Keratinocyte (primary cell): ENCODE measurements at regions not wholly inside any gene's neighbourhood (a gene's known extent, or its start where the extent isn't known, plus 50 kb on each side); places are given as distances from the start of the nearest gene placed in this dataset.

ENCODE experiments used
- DNase-seq: peaks from one replicate; pipeline ENCODE4 v3.0.0-alpha.2; 2011; ENCODE audit warnings: low read depth, missing footprints, low spot score
- FAIRE-seq: peaks from 2 replicates; lab custom pipeline; 2011; peaks lifted over from hg19 to GRCh38; lab: Jason Lieb, UNC
- H2AFZ ChIP-seq: 2 replicates; pipeline ENCODE4 v1.6.0; 2012; ENCODE audit warnings: low read length, control low read depth, inconsistent platforms; ENCODE audit not compliant: control insufficient read depth
- H3K27ac ChIP-seq: 2 replicates; pipeline ENCODE4 v1.5.1; 2011; ENCODE audit warnings: low read length; ENCODE audit not compliant: control insufficient read depth, insufficient read depth
- H3K27me3 ChIP-seq: 3 replicates; pipeline ENCODE4 v1.6.0; 2011; ENCODE audit warnings: low read length; ENCODE audit not compliant: control insufficient read depth, insufficient read depth; ENCODE audit errors: extremely low read depth
- H3K36me3 ChIP-seq, 2 experiments: 2 replicates in 1 of 2; 3 replicates in 1 of 2; pipeline ENCODE4 v1.5.1; 2011; ENCODE audit warnings: low read length in 2 of 2, mild to moderate bottlenecking in 1 of 2; ENCODE audit not compliant: control insufficient read depth in 2 of 2, insufficient read depth in 2 of 2; ENCODE audit errors: extremely low read depth in 1 of 2
- H3K4me1 ChIP-seq: 3 replicates; pipeline ENCODE4 v1.5.1; 2011; ENCODE audit warnings: low read length; ENCODE audit not compliant: control insufficient read depth, insufficient read depth; ENCODE audit errors: extremely low read depth
- H3K4me2 ChIP-seq: 3 replicates; pipeline ENCODE4 v1.6.0; 2011; ENCODE audit warnings: low read depth, low read length; ENCODE audit not compliant: control insufficient read depth, insufficient read depth; ENCODE audit errors: extremely low read depth
- H3K4me3 ChIP-seq, 3 experiments: fragments of 200-600 bp in 1 of 3; sonication (generic) in 1 of 3; 2 replicates in 2 of 3; 3 replicates in 1 of 3; pipeline ENCODE4 v1.5.1; 2011 to 2016; ENCODE audit warnings: low read length in 3 of 3, mild to moderate bottlenecking in 3 of 3, control low read depth in 2 of 3, inconsistent platforms in 1 of 3, low read depth in 1 of 3, mixed read lengths in 1 of 3, mixed run types in 1 of 3, moderate library complexity in 1 of 3; ENCODE audit not compliant: control insufficient read depth in 2 of 3, insufficient read depth in 2 of 3; ENCODE audit errors: extremely low read depth in 1 of 3
- H3K79me2 ChIP-seq: 2 replicates; pipeline ENCODE4 v1.6.0; 2012; ENCODE audit warnings: low read length; ENCODE audit not compliant: control insufficient read depth, insufficient read depth
- H3K9ac ChIP-seq: 3 replicates; pipeline ENCODE4 v1.6.0; 2011; ENCODE audit warnings: low read length; ENCODE audit not compliant: control insufficient read depth, insufficient read depth; ENCODE audit errors: extremely low read depth
- H3K9me1 ChIP-seq: 3 replicates; pipeline ENCODE4 v1.6.0; 2011; ENCODE audit warnings: low read length; ENCODE audit not compliant: control insufficient read depth, insufficient read depth; ENCODE audit errors: extremely low read depth
- H3K9me3 ChIP-seq: 2 replicates; pipeline ENCODE4 v1.5.1; 2012; ENCODE audit warnings: low read depth, low read length; ENCODE audit not compliant: control insufficient read depth
- H4K20me1 ChIP-seq: 3 replicates; pipeline ENCODE4 v1.6.0; 2011; ENCODE audit warnings: low read length; ENCODE audit not compliant: control insufficient read depth, insufficient read depth; ENCODE audit errors: extremely low read depth
- EZH2 ChIP-seq: IDR thresholded peaks from one replicate; pipeline ENCODE4 v1.6.1; 2012; ENCODE audit warnings: inconsistent platforms, mild to moderate bottlenecking, low read length, moderate library complexity
- dilution Hi-C: fragments of 300-500 bp; cut with MboI; formaldehyde crosslinking; loops from one replicate; pipeline ENCODE4 v1.7.0; 2020; ENCODE audit warnings: low sequenced_read_pairs; ENCODE audit not compliant: extremely low pct_ligation_motif_present
- TF ChIP-seq, protein P1 (sequence below), 3 experiments: IDR thresholded peaks in 1 of 3; conservative IDR thresholded peaks in 1 of 3; optimal IDR thresholded peaks in 1 of 3; 2 replicates in 2 of 3; 3 replicates in 1 of 3; pipeline versions ENCODE3 to v1.5.1; 2011; ENCODE audit warnings: low read length in 3 of 3, mild to moderate bottlenecking in 3 of 3, moderate library complexity in 2 of 3, control low read depth in 1 of 3, inconsistent platforms in 1 of 3; ENCODE audit not compliant: insufficient read depth in 2 of 3; ENCODE audit errors: extremely low read depth in 1 of 3

DNA sequence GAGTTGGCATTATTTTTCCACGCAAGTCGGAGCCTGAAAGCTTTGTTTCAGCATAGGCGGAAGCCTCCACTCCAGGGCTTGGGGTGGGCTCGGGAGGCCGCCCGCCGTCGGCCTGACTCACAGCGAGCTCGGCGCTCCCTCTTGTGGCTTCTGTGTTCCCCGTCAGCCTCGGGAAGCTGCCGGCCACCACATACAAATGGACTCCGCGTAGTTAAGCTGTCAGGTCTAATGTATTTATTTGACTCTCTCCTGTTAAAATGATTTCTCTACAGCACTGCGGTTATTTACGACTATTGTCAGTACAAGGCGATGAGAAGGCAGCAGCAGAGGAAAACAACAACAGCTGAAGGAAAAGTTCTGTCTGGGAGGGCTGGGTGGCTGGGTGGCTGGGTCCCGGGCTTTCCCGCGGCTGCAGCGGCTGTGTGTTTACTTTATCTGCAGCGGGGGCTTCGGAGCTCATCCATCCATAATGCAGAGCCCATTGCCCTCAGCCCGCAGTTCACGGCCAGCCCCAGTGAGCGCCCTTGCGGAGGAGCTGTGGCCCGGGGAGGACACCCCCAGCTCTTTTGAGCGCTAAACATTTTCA is 375.7 kb upstream of the CAMK1G start:
- DNase-seq: no peak
- H3K9me3 ChIP-seq: no peaks in the 10 kb centered on the region
- FAIRE-seq: peak; percentile 29
- peak overlapping the region; percentile 38 for H3K9ac ChIP-seq
- peaks cover 10% of the 10 kb centered on the region for H3K4me1 ChIP-seq
- no peak overlapping the region for H3K27ac ChIP-seq
- dilution Hi-C loops: no loop called here
- peak overlapping the region; percentile 83 for H2AFZ ChIP-seq
- H3K36me3 ChIP-seq: no peaks in the 10 kb centered on the region
- H3K27me3 ChIP-seq: no peaks in the 10 kb centered on the region
- H4K20me1 ChIP-seq: no peaks in the 10 kb centered on the region
- TF ChIP-seq, protein P1, sequence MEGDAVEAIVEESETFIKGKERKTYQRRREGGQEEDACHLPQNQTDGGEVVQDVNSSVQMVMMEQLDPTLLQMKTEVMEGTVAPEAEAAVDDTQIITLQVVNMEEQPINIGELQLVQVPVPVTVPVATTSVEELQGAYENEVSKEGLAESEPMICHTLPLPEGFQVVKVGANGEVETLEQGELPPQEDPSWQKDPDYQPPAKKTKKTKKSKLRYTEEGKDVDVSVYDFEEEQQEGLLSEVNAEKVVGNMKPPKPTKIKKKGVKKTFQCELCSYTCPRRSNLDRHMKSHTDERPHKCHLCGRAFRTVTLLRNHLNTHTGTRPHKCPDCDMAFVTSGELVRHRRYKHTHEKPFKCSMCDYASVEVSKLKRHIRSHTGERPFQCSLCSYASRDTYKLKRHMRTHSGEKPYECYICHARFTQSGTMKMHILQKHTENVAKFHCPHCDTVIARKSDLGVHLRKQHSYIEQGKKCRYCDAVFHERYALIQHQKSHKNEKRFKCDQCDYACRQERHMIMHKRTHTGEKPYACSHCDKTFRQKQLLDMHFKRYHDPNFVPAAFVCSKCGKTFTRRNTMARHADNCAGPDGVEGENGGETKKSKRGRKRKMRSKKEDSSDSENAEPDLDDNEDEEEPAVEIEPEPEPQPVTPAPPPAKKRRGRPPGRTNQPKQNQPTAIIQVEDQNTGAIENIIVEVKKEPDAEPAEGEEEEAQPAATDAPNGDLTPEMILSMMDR (optimal IDR thresholded peaks at IDR 0.05 in 1 of 3, IDR thresholded peaks at IDR 0.05 in 1 of 3, conservative IDR thresholded peaks at IDR 0.05 in 1 of 3; ENCODE audit: extremely low read depth in 1 of 3, insufficient read depth in 2 of 3, low read length in 3 of 3): peak; percentile 78 to 90 (median 88)
- no peak for TF ChIP-seq EZH2
- no peaks in the 10 kb centered on the region for H3K9me1 ChIP-seq
- peak overlapping the region in 1 of 3 experiments; percentile 64 for H3K4me3 ChIP-seq
- no peaks in the 10 kb centered on the region for H3K79me2 ChIP-seq
- H3K4me2 ChIP-seq: peak overlapping the region; percentile 87

DNA sequence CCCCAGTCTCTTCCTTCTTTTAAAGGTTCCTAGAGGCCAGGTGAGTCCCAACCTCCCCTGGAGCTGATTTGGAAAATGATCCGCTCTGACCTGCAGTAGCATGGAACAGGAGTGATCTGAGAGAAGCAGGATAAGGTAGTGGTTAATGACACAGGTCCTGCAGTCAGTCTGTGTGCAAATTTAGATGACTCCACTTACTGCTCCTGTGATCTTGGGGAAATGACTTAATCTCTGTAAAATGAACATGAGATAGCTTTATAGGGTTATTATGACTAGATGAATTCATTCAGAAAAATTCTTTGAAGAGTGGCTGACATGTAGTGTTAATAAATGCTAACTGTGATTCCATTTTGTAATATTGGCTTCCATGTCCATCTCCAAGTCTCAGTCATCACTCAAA is 374.9 kb upstream of the CAMK1G start:
- Histone ChIP-seq H3K36me3 (no peaks in the 10 kb centered on the region), H3K9me1 (no peaks in the 10 kb centered on the region), H3K79me2 (no peaks in the 10 kb centered on the region), H4K20me1 (no peaks in the 10 kb centered on the region), H2AFZ (no peak overlapping the region), H3K9ac (no peak overlapping the region), H3K4me1 (peaks cover 10% of the 10 kb centered on the region), H3K4me2 (no peak overlapping the region), H3K4me3 (no peak overlapping the region), H3K27me3 (no peaks in the 10 kb centered on the region), H3K9me3 (no peaks in the 10 kb centered on the region), H3K27ac (no peak overlapping the region)
- dilution Hi-C loops: no loop called here
- TF ChIP-seq, protein P1 (optimal IDR thresholded peaks at IDR 0.05 in 1 of 3, IDR thresholded peaks at IDR 0.05 in 1 of 3, conservative IDR thresholded peaks at IDR 0.05 in 1 of 3; ENCODE audit: extremely low read depth in 1 of 3, insufficient read depth in 2 of 3, low read length in 3 of 3): no peak
- TF ChIP-seq EZH2: no peak
- FAIRE-seq (peak; percentile 84), DNase-seq (no peak)
